ENCODE measurements at regions not wholly inside any gene's neighbourhood (a gene's known extent, or its start where the extent isn't known, plus 50 kb on each side); places are given as distances from the start of the nearest gene placed in this dataset.

GRCh38 chr4:105015750-105016149 lies 130.9 kb upstream of the TET2 start:
- Histone ChIP-seq H3K27me3 (replicated peaks; ENCODE audit: insufficient read depth, low read depth, low read length, poor library complexity) (no peaks in the 10 kb centered on the region), H3K4me1 (ENCODE audit: insufficient read depth, low read length, poor library complexity, severe bottlenecking) (no peaks in the 10 kb centered on the region), H3K4me3 (ENCODE audit: low read depth, low read length, poor library complexity, severe bottlenecking) (no peak overlapping the region), H3K9me3 (ENCODE audit: low read depth, low read length, poor library complexity, severe bottlenecking) (no peaks in the 10 kb centered on the region), H3K36me3 (ENCODE audit: insufficient read depth, low read length, poor library complexity, severe bottlenecking) (no peaks in the 10 kb centered on the region), H3K27ac (ENCODE audit: low read depth, low read length, poor library complexity, severe bottlenecking) (no peak overlapping the region)
- intact Hi-C loops (cut with micrococcal nuclease; ENCODE audit: unreplicated experiment): no loop called here
- no peak for TF ChIP-seq EZH2 (IDR thresholded peaks at IDR 0.05; ENCODE audit: borderline replicate concordance, low read depth, low read length, poor library complexity, severe bottlenecking)
- TF ChIP-seq CTCF (conservative IDR thresholded peaks at IDR 0.05; ENCODE audit: low read depth, low read length): no peak
- POLR2A ChIA-PET (ENCODE audit: low non-redundant PET): no interaction called here
- no TSS peak for BruUV-seq (replicated peaks)
- CTCF ChIA-PET: no interaction called here
- no peak for DNase-seq (ENCODE audit: low spot score)

- no peak for TF ChIP-seq CTCF (conservative IDR thresholded peaks at IDR 0.05; ENCODE audit: low read depth, low read length)
- TF ChIP-seq EZH2 (IDR thresholded peaks at IDR 0.05; ENCODE audit: borderline replicate concordance, low read depth, low read length, poor library complexity, severe bottlenecking): no peak
- intact Hi-C loops (cut with micrococcal nuclease; ENCODE audit: unreplicated experiment): no loop called here
- ChIA-PET POLR2A (ENCODE audit: low non-redundant PET) (no interaction called here), CTCF (no interaction called here)
- no peaks in the 10 kb centered on the region for H3K4me1 ChIP-seq (ENCODE audit: insufficient read depth, low read length, poor library complexity, severe bottlenecking)
- H3K4me3 ChIP-seq (ENCODE audit: low read depth, low read length, poor library complexity, severe bottlenecking): no peak overlapping the region
- H3K27me3 ChIP-seq (replicated peaks; ENCODE audit: insufficient read depth, low read depth, low read length, poor library complexity): no peaks in the 10 kb centered on the region
- no peak overlapping the region for H3K27ac ChIP-seq (ENCODE audit: low read depth, low read length, poor library complexity, severe bottlenecking)
- peak; percentile 9 for DNase-seq (ENCODE audit: low spot score)
- BruUV-seq (replicated peaks): no TSS peak
- H3K36me3 ChIP-seq (ENCODE audit: insufficient read depth, low read length, poor library complexity, severe bottlenecking): no peaks in the 10 kb centered on the region
- no peaks in the 10 kb centered on the region for H3K9me3 ChIP-seq (ENCODE audit: low read depth, low read length, poor library complexity, severe bottlenecking)
Measured at GRCh38 chr4:105022811-105023667, 123.6 kb upstream of the TET2 start.

GRCh38 chr4:105023668-105024055 lies 123.0 kb upstream of the TET2 start:
- H3K4me1 ChIP-seq (ENCODE audit: insufficient read depth, low read length, poor library complexity, severe bottlenecking): no peaks in the 10 kb centered on the region

More at GRCh38 chr4:105023668-105024055, 123.0 kb upstream of the TET2 start:
- no peak for TF ChIP-seq EZH2 (IDR thresholded peaks at IDR 0.05; ENCODE audit: borderline replicate concordance, low read depth, low read length, poor library complexity, severe bottlenecking)
- intact Hi-C loops (cut with micrococcal nuclease; ENCODE audit: unreplicated experiment): no loop called here
- no TSS peak for BruUV-seq (replicated peaks)
- Histone ChIP-seq H3K9me3 (ENCODE audit: low read depth, low read length, poor library complexity, severe bottlenecking) (no peaks in the 10 kb centered on the region), H3K36me3 (ENCODE audit: insufficient read depth, low read length, poor library complexity, severe bottlenecking) (no peaks in the 10 kb centered on the region), H3K27me3 (replicated peaks; ENCODE audit: insufficient read depth, low read depth, low read length, poor library complexity) (no peaks in the 10 kb centered on the region), H3K27ac (ENCODE audit: low read depth, low read length, poor library complexity, severe bottlenecking) (no peak overlapping the region), H3K4me3 (ENCODE audit: low read depth, low read length, poor library complexity, severe bottlenecking) (no peak overlapping the region)
- no peak for DNase-seq (ENCODE audit: low spot score)
- POLR2A ChIA-PET (ENCODE audit: low non-redundant PET): no interaction called here
- CTCF ChIA-PET: no interaction called here
